ENCODE measurements at regions not wholly inside any gene's neighbourhood (a gene's known extent, or its start where the extent isn't known, plus 50 kb on each side); places are given as distances from the start of the nearest gene placed in this dataset.
"Not testable (repeated sequence)": the region's sequence is repeated elsewhere in the genome, so short reads cannot be mapped to it uniquely, and the experiment has no call there.

DNA sequence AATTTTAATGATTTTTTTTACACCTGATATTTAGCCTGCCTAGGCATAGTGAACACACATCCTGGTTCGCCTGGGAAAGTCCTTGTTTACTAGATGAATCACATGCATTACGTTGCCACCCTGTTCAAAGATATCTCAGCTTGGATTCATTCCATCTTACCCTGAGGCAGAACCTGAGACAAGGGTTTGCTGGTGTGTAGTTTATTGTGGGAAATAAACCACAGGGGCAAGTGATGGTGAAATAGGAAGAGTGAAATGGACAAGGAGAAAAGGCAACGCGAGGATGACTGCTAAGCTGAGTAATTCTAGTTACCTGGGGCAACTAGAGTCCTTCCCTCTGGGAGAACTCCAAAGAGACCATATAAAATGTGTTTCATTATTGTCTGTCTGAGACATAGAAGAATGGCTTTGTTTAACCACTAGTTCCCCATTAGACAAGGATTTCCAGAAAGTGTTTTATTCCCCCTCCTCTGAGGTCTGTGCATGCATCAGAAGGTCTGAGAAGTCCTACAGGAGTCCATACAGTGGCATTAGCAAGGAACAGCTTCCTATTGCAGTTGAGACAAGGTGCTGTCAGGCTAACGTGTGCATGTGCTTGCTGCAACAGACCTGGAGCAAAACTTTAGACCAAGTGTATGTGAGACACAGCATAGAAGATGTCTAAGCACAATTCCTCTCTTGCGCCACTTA lies 797.3 kb upstream of the FRG1 start:
- DNase-seq = no peak
- H3K9me3 Mint-ChIP-seq (ENCODE audit: unreplicated experiment) = no peaks in the 10 kb centered on the region
- no peaks in the 10 kb centered on the region for H3K36me3 Mint-ChIP-seq (ENCODE audit: unreplicated experiment)
- H3K27ac Mint-ChIP-seq (ENCODE audit: unreplicated experiment) = no peak overlapping the region
- H3K4me3 Mint-ChIP-seq (ENCODE audit: unreplicated experiment) = no peak overlapping the region
- no peaks in the 10 kb centered on the region for H3K4me1 Mint-ChIP-seq (ENCODE audit: low read depth, unreplicated experiment)
- no peaks in the 10 kb centered on the region for H3K27me3 Mint-ChIP-seq (ENCODE audit: unreplicated experiment)
- TF ChIP-seq, protein P1, sequence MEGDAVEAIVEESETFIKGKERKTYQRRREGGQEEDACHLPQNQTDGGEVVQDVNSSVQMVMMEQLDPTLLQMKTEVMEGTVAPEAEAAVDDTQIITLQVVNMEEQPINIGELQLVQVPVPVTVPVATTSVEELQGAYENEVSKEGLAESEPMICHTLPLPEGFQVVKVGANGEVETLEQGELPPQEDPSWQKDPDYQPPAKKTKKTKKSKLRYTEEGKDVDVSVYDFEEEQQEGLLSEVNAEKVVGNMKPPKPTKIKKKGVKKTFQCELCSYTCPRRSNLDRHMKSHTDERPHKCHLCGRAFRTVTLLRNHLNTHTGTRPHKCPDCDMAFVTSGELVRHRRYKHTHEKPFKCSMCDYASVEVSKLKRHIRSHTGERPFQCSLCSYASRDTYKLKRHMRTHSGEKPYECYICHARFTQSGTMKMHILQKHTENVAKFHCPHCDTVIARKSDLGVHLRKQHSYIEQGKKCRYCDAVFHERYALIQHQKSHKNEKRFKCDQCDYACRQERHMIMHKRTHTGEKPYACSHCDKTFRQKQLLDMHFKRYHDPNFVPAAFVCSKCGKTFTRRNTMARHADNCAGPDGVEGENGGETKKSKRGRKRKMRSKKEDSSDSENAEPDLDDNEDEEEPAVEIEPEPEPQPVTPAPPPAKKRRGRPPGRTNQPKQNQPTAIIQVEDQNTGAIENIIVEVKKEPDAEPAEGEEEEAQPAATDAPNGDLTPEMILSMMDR (IDR thresholded peaks at IDR 0.05; ENCODE audit: partially characterized antibody, unreplicated experiment) = no peak

DNA sequence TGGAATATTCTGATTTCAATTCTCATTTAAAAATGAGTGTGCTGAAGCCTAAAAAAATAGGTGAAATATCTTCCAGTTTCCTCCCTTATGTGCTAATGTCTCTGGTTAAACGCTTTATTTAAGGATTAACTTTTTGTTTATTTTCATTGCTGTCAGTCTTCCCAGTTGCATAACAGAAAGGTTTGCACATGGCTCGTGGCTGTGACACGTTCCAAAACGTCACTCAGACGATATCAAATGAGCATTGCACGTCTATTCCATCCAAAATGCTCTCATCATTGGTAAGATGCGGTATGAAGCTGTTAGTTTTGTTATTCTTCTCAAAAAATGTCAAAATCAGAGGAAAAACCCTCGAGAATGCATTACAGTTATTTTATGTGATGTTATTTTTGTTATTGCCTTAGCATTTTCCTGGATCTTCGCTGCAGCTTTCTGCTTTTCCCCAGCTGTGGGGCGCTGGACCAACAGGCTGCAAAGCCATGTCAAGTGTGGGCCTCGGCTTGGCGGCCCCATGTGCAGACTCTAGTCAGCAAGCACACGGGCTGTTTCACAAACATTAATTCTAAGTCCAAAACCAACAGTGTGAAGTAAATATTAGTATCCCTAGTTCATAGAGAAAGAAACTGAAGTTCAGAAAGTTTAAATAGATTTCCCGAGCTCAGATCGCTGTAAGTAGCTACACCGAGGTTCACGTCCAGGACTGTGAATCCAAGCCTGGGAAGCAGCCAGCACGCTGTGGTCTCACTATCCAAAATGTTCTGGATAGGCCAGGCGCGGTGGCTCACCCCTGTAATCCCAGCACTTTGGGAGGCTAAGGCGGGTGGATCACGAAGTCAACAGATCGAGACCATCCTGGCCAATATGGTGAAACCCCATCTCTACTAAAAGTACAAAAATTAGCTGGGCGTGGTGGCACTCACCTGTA lies 793.4 kb upstream of the FRG1 start:
- Mint-ChIP-seq H3K4me3 (ENCODE audit: unreplicated experiment) (no peak overlapping the region), H3K4me1 (ENCODE audit: low read depth, unreplicated experiment) (no peaks in the 10 kb centered on the region), H3K27ac (ENCODE audit: unreplicated experiment) (no peak overlapping the region), H3K27me3 (ENCODE audit: unreplicated experiment) (no peaks in the 10 kb centered on the region), H3K9me3 (ENCODE audit: unreplicated experiment) (no peaks in the 10 kb centered on the region), H3K36me3 (ENCODE audit: unreplicated experiment) (no peaks in the 10 kb centered on the region)
- TF ChIP-seq, protein P1 (IDR thresholded peaks at IDR 0.05; ENCODE audit: partially characterized antibody, unreplicated experiment) = no peak
- DNase-seq = no peak

DNA sequence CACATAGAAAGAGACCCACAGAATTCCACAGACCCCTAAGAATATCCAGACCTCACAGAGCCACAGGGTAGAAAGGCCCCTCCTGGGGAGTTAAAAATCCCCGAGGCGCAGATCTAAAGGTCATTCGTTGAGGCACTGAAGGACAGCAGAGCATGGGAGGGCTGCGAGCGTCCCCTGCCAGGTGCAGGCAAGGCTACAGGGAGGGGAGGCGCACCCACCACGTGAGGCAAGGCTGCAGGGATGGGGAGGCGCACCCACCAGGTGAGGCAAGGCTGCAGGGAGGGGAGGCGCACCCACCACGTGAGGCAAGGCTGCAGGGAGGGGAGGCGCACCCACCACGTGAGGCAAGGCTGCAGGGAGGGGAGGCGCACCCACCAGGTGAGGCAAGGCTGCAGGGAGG lies 785.6 kb upstream of the FRG1 start:
- DNase-seq; H3K4me3 Mint-ChIP-seq (ENCODE audit: unreplicated experiment); H3K9me3 Mint-ChIP-seq (ENCODE audit: unreplicated experiment); H3K4me1 Mint-ChIP-seq (ENCODE audit: low read depth, unreplicated experiment); H3K27me3 Mint-ChIP-seq (ENCODE audit: unreplicated experiment); H3K36me3 Mint-ChIP-seq (ENCODE audit: unreplicated experiment); H3K27ac Mint-ChIP-seq (ENCODE audit: unreplicated experiment): not testable (repeated sequence)

DNA sequence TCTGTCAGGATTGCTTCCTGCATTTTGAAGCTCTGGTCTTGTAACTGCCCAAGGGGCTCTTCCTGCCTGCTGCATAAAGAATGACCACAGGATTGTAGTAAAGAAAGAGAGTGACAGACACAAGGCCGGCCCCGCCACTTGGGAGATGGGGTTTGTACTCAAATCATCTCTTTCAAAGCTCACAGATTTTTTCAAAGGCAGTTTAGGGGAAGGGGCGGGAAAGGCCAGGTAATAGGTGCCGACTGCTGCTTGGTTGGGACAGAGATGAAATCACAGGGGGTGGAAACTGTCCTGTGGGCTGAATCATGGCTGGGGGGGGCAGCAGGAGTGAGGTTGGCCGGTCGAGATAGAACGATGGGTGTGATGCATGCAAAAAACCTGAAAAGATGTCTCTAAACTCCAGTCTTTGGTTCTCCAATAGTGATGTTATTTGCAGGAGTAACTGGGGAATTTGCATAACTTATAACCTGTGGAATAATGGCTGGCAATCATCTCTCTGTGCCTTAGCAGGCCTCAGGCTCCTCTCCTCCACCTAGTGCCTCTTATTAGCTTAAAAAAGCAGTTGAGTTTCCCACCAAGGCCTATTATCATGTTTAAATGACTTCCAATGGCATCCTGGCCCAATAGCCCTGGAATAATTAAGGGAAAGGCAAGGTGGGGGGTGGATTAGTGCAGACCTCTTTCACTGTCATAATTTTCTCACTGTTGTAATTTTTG lies 778.4 kb upstream of the FRG1 start:
- no peak overlapping the region for H3K4me3 Mint-ChIP-seq (ENCODE audit: unreplicated experiment)

DNA sequence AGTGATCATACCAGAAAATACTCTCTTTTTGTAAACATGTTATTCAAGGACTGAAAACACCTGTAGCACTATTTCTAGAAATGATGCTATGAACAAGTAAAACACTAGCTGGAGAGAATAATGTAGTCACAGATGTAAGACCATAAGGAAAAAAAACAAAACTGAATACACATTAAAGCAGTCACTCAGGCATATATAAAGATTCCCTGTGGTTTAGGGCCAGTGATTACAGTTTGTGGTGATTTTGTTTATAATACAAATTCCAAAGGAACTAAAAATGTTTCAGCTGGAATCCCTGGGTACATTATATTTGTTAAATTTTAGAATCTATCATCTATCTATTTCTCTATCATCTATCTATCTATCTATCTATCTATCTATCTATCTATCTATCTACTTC lies 777.8 kb upstream of the FRG1 start:
- no peaks in the 10 kb centered on the region for H3K27me3 Mint-ChIP-seq (ENCODE audit: unreplicated experiment)
- DNase-seq = no peak
- TF ChIP-seq, protein P1 (IDR thresholded peaks at IDR 0.05; ENCODE audit: partially characterized antibody, unreplicated experiment) = no peak
- no peaks in the 10 kb centered on the region for H3K4me1 Mint-ChIP-seq (ENCODE audit: low read depth, unreplicated experiment)
- H3K4me3 Mint-ChIP-seq (ENCODE audit: unreplicated experiment) = no peak overlapping the region
- no peak overlapping the region for H3K27ac Mint-ChIP-seq (ENCODE audit: unreplicated experiment)
- H3K9me3 Mint-ChIP-seq (ENCODE audit: unreplicated experiment) = no peaks in the 10 kb centered on the region
- H3K36me3 Mint-ChIP-seq (ENCODE audit: unreplicated experiment) = no peaks in the 10 kb centered on the region

More for the DNA sequence above, 778.4 kb upstream of the FRG1 start:
- Mint-ChIP-seq H3K4me1 (ENCODE audit: low read depth, unreplicated experiment) (no peaks in the 10 kb centered on the region), H3K27ac (ENCODE audit: unreplicated experiment) (no peak overlapping the region), H3K9me3 (ENCODE audit: unreplicated experiment) (no peaks in the 10 kb centered on the region), H3K36me3 (ENCODE audit: unreplicated experiment) (no peaks in the 10 kb centered on the region), H3K27me3 (ENCODE audit: unreplicated experiment) (no peaks in the 10 kb centered on the region)
- no peak for DNase-seq
- TF ChIP-seq, protein P1 (IDR thresholded peaks at IDR 0.05; ENCODE audit: partially characterized antibody, unreplicated experiment) = no peak

Measured in glutamatergic neuron (in vitro differentiated cells).